ENCODE measurements at regions not wholly inside any gene's neighbourhood (a gene's known extent, or its start where the extent isn't known, plus 50 kb on each side); places are given as distances from the start of the nearest gene placed in this dataset.

- TF ChIP-seq CTCF (IDR thresholded peaks at IDR 0.05) (no peak), EP300 (IDR thresholded peaks at IDR 0.05) (no peak)
Observed at GRCh38 chr3:59513570-59513969, 463.7 kb upstream of the CFAP20DC start.
